ENCODE measurements at regions not wholly inside any gene's neighbourhood (a gene's known extent, or its start where the extent isn't known, plus 50 kb on each side); places are given as distances from the start of the nearest gene placed in this dataset.
A peak's percentile ranks its signal among the peaks of the same experiment; 100 is the strongest.

DNA sequence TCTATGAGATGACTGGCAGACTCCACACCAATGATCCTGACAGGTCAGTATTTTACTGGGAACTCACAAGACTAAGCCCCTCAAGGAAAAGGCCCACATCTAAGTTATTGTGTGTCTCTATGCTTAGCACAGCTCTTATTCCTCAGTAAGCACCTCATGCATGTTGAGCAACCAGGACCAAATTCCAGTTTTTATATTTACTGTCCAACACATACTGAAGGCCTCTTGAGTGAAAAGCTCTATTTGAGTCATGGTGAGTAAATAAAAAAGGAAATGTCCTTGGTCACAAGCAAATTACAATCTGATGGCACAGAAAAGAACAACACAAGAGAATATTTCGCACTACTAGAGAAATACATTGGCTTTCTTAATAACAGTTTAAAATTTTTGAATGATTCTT lies 87.9 kb upstream of the ETAA1 start:
- in situ Hi-C loops (cut with HindIII; ENCODE audit: low pct_ligation_motif_present, low sequenced_read_pairs), result no loop called here
- no peak for DNase-seq
- no peaks in the 10 kb centered on the region for H3K36me3 ChIP-seq (replicated peaks)
- H3K27me3 ChIP-seq (replicated peaks), result no peaks in the 10 kb centered on the region
- no peak for TF ChIP-seq CTCF (IDR thresholded peaks at IDR 0.05; ENCODE audit: low read depth, low read length, missing control alignments)
- no peak overlapping the region for H3K27ac ChIP-seq
- no peak overlapping the region for H3K4me3 ChIP-seq (ENCODE audit: low read depth, low read length)

DNA sequence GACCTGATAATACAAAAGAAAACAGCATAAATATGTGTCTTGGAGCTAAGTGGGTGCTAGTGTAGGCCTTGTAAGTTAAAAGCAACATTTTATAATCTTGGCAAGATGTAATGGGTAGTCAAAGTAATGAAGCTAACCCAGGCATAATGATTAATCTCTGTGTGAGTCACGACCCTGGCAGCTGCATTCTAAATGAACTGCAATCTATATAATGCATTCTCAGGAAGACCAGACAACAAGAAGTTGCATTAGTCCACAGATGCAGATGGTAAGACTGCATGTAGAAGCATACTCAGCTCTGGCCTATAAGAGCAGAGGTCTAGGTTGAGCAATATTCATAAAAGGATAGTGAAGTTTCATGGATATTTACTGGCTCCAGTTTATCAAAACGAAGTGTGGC lies 85.6 kb upstream of the ETAA1 start:
- H3K27ac ChIP-seq, result no peak overlapping the region
- H3K27me3 ChIP-seq (replicated peaks), result no peaks in the 10 kb centered on the region
- TF ChIP-seq CTCF (IDR thresholded peaks at IDR 0.05; ENCODE audit: low read depth, low read length, missing control alignments), result no peak
- in situ Hi-C loops (cut with HindIII; ENCODE audit: low pct_ligation_motif_present, low sequenced_read_pairs), result no loop called here
- H3K4me3 ChIP-seq (ENCODE audit: low read depth, low read length), result no peak overlapping the region
- peak; percentile 48 for DNase-seq
- H3K36me3 ChIP-seq (replicated peaks), result no peaks in the 10 kb centered on the region

- in situ Hi-C loops (cut with HindIII; ENCODE audit: low pct_ligation_motif_present, low sequenced_read_pairs), result no loop called here
- Histone ChIP-seq H3K4me3 (ENCODE audit: low read depth, low read length) (no peak overlapping the region), H3K27me3 (replicated peaks) (no peaks in the 10 kb centered on the region), H3K36me3 (replicated peaks) (no peaks in the 10 kb centered on the region), H3K27ac (no peak overlapping the region)
- DNase-seq, result no peak
- no peak for TF ChIP-seq CTCF (IDR thresholded peaks at IDR 0.05; ENCODE audit: low read depth, low read length, missing control alignments)
Measured at GRCh38 chr2:67312871-67313270, 84.3 kb upstream of the ETAA1 start.

GRCh38 chr2:67313536-67313935 lies 83.6 kb upstream of the ETAA1 start:
- no peaks in the 10 kb centered on the region for H3K36me3 ChIP-seq (replicated peaks)
- no peaks in the 10 kb centered on the region for H3K27me3 ChIP-seq (replicated peaks)
- in situ Hi-C loops (cut with HindIII; ENCODE audit: low pct_ligation_motif_present, low sequenced_read_pairs), result no loop called here
- no peak overlapping the region for H3K27ac ChIP-seq
- no peak for DNase-seq
- no peak for TF ChIP-seq CTCF (IDR thresholded peaks at IDR 0.05; ENCODE audit: low read depth, low read length, missing control alignments)
- no peak overlapping the region for H3K4me3 ChIP-seq (ENCODE audit: low read depth, low read length)

DNA sequence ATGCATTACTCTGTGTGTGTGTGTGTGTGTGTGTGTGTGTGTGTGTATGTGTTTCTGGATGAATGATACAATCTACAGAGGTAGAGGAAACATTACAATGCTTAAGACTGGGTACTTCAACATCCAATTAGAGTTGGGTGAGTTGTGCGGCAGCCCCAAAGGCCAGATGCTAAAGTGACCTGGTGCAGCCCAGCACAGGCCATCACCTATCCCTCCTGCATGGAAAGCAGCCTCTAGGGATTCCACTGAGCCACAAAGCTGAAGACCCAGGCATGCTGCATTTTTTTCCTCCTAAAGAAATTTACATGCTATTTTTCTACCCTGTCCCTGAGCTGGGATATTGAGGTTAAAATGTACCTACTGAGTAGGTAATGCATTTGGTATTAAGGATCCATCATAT lies 79.1 kb upstream of the ETAA1 start:
- no peaks in the 10 kb centered on the region for H3K36me3 ChIP-seq (replicated peaks)
- DNase-seq, result no peak
- in situ Hi-C loops (cut with HindIII; ENCODE audit: low pct_ligation_motif_present, low sequenced_read_pairs), result no loop called here
- no peaks in the 10 kb centered on the region for H3K27me3 ChIP-seq (replicated peaks)
- TF ChIP-seq CTCF (IDR thresholded peaks at IDR 0.05; ENCODE audit: low read depth, low read length, missing control alignments), result no peak
- H3K4me3 ChIP-seq (ENCODE audit: low read depth, low read length), result no peak overlapping the region
- no peak overlapping the region for H3K27ac ChIP-seq

- in situ Hi-C loops (cut with HindIII; ENCODE audit: low pct_ligation_motif_present, low sequenced_read_pairs), result no loop called here
- H3K27me3 ChIP-seq (replicated peaks), result no peaks in the 10 kb centered on the region
Measured at GRCh38 chr2:67318563-67318962, 78.6 kb upstream of the ETAA1 start.

More at GRCh38 chr2:67318563-67318962, 78.6 kb upstream of the ETAA1 start:
- Histone ChIP-seq H3K36me3 (replicated peaks) (no peaks in the 10 kb centered on the region), H3K27ac (no peak overlapping the region), H3K4me3 (ENCODE audit: low read depth, low read length) (no peak overlapping the region)
- TF ChIP-seq CTCF (IDR thresholded peaks at IDR 0.05; ENCODE audit: low read depth, low read length, missing control alignments), result no peak
- DNase-seq, result no peak
